GM21423 (cell line): ENCODE measurements at regions not wholly inside any gene's neighbourhood (a gene's known extent, or its start where the extent isn't known, plus 50 kb on each side); places are given as distances from the start of the nearest gene placed in this dataset.

Experiments used
- ATAC-seq: cut with Tn5 transposase; IDR thresholded peaks from one replicate; pipeline ENCODE4 v1.9.1; 2021; ENCODE audit warnings: mild to moderate bottlenecking, moderate library complexity; ENCODE audit not compliant: unreplicated experiment

DNA sequence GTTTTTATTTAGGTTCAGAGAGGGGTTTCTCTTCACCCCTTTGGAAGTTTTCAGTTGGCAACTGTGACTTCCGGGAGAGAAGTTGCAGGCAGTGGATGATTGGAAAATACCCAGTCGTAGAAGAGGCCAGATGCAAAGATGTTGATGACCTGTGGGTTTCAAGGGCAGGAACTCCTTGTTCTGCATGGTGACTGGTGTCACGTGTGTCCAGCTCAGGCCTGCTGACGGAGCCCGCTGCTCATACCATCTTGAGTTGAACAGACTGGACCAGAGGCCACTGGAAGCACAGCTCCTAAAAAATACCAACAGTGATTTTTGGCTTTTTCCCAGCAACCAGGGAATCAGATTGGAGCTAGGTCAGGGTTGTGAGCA, 243.9 kb upstream of the KLF4 start:
- ATAC-seq, result no peak

DNA sequence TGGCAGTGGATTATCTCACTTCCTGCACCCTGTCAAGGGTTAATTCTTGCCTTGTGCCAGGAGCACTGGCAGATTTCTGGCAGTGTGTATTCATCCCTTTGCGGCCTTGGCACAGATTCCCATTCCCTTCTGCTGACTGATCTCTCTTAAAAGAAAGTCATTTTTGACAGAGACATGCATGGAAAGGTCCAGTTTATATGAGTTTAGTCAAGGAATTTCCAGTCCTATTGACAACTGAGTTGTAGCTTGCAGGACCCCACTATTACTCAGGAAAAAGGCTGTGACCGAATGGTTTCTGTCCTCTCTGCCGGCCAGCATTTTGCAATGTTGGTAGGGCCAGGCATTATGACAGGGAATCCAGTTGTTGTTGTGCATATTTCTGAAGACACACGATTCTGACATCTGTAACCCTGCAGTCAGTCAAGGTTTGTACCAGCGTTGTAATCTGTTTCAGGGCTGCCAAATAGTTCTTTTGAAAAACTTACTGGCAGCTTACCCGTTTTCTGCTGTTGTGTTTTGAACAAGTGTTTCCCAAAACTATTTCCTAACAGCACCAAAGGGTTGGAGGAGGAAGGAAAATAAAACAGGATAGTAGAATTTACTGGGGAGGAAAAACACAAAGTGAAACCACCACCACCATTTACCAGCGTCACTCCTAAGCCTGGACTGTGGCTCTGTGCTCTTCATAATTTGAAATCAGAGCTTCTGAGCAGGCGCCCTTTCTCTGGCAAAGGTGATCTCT, 243.4 kb upstream of the KLF4 start:
- ATAC-seq, result no peak

- ATAC-seq, result no peak
Observed at GRCh38 chr9:107731115-107731762, 241.7 kb upstream of the KLF4 start.

DNA sequence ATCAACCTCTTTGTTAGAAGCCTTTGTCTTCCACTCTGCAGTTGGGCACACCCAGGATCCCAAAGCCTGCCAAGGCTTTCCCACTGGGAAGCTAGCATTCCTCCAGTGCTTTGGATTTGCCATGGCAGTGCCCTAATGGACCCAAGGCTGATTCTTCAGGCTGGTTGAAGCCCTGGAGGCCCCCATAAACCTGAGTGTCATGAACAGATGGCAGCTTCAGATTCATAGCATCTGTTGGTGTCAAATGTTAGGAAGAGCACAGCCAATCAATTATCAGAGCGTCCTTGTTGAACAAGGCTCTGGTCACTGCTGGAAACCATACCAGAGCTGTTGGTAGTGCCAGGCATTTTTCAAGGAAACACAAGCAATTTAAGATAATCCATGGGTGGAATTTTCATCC, 241.1 kb upstream of the KLF4 start:
- no peak for ATAC-seq

- no peak for ATAC-seq
Observed at GRCh38 chr9:107727086-107727780, 237.7 kb upstream of the KLF4 start.

DNA sequence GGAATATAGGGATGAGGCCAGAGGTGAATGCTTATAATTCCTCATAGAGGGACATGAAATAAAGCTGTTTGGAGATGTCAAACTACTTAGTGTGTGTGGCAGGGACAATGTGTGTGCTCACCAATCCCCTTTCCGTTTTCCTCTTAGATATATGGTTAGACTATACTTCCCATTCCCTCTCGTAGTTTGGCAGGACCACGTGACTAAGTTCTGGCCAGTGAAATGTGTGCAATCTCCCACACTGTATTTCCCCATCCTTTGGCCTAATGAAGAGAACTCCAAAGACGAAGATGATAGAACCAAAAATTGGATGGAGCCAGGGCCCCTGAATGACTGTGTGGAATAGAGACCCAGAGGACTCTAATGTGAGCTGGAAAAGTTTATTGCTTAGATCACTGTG, 233.4 kb upstream of the KLF4 start:
- ATAC-seq, result no peak

DNA sequence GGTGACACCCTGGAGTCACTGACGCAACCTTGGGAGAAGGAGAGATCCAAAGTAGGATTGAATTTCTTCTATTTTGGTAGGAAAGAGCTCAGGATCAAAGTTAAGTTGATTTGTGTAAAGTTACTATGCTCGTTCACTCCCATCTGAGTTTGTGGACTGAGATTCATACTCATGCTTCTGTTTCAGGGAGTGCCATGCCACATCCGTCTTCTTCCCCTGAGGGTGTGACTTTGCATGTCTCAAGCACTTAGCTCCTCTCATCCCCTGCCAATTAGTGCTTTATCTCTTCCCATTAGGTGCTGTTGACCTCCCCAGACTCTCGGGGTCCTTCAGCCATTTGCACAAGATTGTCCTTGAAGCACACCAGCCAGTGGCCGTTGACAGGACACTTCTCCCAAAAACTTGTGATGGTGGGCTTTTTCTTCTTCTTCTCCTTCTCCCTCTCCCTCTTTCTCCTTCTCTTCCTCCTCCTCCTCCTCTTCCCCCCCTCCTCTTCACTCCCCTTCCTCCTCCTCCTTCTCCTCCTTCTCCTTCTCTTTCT, 232.2 kb upstream of the KLF4 start:
- ATAC-seq, result no peak

DNA sequence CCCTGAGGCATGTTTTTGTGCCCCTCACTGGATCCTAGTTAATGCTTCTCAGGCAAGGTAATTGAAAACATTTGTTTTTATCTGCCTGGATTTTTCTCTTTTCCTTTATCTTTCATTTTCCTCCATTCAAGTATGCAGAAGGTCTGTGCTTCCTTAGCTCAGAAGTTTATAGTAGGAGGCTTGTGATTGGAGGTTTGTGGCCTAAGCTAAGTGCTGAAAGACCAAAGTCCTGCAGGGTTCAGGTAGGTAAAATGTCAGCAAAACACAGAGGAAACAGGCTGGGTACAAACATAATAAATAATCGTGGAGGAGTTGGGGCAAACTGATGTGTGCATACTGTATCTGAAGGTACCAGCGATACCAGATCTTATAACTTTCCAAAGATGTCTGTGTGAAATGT, 230.9 kb upstream of the KLF4 start:
- ATAC-seq, result no peak

GRCh38 chr9:107717529-107718314, 228.2 kb upstream of the KLF4 start:
- no peak for ATAC-seq

DNA sequence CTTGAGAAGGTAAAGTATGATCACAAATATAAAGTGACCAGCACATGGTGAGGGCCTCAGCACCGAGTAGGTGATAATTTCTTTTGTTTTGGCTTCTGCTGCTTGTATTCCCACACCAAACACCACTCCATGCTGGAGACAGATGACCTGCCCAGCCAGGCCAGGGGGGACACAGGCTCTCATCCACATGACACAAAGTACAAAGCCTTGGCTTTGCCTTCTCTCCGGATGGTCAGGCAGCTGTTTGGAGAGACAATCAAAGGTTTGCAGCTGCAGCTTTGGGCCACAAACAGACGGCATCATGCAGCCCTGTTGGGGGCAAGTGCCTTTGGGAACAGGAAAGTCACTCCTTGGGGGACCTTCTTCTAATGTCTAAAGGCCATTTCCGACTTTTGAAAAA, 226.2 kb upstream of the KLF4 start:
- ATAC-seq, result no peak

DNA sequence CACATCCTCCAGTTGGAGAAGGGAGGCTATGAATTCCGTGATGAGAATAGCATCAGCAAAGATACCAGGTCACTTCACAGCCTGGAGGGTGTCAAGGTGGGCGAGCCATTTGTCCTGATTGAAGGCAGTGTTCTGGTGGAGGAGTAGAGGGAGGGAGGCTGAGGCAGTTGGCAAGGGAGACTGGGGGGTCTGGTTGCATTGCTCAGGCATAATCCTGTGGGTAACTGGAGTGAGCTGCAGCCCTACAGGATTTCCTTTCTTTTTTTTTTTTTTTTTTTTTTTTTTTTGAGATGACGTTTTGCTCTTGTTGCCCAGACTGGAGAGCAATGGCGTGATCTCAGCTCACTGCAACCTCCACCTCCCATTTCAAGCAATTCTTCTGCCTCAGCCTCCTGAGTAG, 223.9 kb upstream of the KLF4 start:
- ATAC-seq, result no peak

- no peak for ATAC-seq
Observed at GRCh38 chr9:107712390-107712789, 222.8 kb upstream of the KLF4 start.

DNA sequence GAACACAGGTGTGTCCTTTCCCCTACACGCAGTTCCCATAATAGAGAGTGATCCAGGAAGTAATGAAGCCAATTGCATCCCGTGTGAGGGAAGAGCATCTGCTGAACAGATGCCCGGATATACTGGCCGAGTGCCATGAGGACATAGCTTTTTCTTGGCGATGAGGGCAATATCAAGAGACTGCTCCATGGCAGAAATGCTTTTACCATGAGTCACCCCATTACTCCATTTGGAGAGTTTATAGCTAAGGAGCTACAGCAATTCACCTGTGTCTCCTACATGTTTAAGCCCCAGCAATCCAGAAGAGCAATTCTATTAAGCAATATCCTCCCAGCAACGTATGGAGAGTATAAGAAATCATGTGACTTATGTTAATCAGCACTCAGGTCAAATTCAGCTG, 222.0 kb upstream of the KLF4 start:
- ATAC-seq, result no peak

- ATAC-seq, result no peak
Observed at GRCh38 chr9:107710953-107711352, 221.4 kb upstream of the KLF4 start.

- ATAC-seq, result no peak
Observed at GRCh38 chr9:107710546-107710945, 221.0 kb upstream of the KLF4 start.

DNA sequence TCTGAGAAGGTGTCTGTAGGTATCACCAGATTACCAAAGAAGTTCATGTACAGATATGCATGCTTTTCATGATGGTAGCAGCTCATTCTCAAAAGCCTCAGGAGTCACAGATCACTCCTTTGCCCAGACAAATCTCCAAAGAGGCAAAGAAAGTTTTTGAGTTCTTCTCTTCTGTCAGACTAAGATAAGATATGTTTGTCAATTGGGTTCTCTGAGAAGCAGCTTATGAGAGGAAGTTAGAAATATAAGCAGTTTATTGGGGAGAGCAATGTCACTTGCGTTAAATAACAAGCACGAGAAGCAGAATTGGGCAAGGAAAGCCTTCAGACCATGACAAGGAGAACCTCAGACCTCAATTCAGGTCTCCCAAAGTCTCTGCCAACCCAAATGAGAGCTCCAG, 219.2 kb upstream of the KLF4 start:
- no peak for ATAC-seq

DNA sequence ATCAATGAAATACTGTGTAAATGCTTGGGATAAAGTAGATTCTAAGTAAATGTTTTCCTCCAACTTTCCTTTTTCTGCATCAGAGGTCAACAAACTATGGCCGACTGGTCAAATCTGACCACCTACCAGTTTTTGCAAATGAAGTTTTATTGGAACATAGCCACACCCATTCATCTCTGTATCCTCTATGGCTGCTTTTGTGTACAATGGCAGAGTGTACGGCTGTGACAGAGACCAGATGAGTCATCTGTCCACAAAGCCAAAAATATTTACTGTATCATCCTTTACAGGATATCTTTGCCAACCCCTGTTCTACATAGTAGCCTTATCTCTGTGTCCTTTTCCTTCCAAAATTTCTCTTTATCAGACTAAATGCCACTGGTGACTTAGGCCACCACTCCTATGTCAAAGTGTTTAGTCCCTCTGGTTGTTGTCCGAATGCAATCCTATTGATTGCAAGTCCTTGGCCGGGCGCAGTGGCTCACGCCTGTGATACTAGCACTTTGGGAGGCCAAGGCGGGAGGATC, 218.4 kb upstream of the KLF4 start:
- ATAC-seq, result no peak

DNA sequence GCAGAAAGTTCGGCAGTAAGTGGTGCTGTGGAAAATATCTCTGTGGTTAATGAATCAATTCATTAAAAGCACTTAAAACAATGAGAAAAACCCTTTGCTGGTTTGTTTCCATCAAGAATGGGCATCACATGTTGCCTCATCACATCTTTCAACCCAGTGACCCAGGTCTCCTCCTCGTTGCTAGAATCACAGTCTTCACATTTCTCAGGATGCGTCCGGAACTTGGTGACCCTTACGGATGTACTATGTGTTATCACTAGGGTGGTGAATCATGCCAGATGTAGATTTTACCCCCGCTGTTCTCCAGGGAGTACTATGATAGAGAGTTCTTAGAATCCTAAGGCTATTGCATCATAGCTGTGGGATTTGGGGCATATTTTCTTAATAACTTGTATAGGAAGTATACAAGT, 217.9 kb upstream of the KLF4 start:
- ATAC-seq, result no peak

- no peak for ATAC-seq
Observed at GRCh38 chr9:107706701-107707427, 217.3 kb upstream of the KLF4 start.

GRCh38 chr9:107705521-107705920, 216.0 kb upstream of the KLF4 start:
- no peak for ATAC-seq
